GM19372 (cell line): ENCODE measurements at regions not wholly inside any gene's neighbourhood (a gene's known extent, or its start where the extent isn't known, plus 50 kb on each side); places are given as distances from the start of the nearest gene placed in this dataset.

Experiments used
- ATAC-seq: cut with Tn5 transposase; IDR thresholded peaks from one replicate; pipeline ENCODE4 v1.9.1; 2021; ENCODE audit warnings: mild to moderate bottlenecking, low read depth, moderate library complexity; ENCODE audit not compliant: unreplicated experiment

GRCh38 chr20:20888936-20889335 lies 176.5 kb upstream of the RALGAPA2 start:
- no peak for ATAC-seq

- ATAC-seq, result no peak
Observed at GRCh38 chr20:20888266-20888656, 175.8 kb upstream of the RALGAPA2 start.

- no peak for ATAC-seq
Observed at GRCh38 chr20:20887593-20888265, 175.3 kb upstream of the RALGAPA2 start.

- ATAC-seq, result no peak
Observed at GRCh38 chr20:20881808-20882207, 169.4 kb upstream of the RALGAPA2 start.

GRCh38 chr20:20877079-20877478 lies 164.6 kb upstream of the RALGAPA2 start:
- no peak for ATAC-seq

- ATAC-seq, result no peak
Observed at GRCh38 chr20:20875716-20876115, 163.3 kb upstream of the RALGAPA2 start.

GRCh38 chr20:20872428-20872827 lies 160.0 kb upstream of the RALGAPA2 start:
- ATAC-seq, result no peak

GRCh38 chr20:20869161-20869775 lies 156.8 kb upstream of the RALGAPA2 start:
- no peak for ATAC-seq

GRCh38 chr20:20864351-20865096 lies 152.1 kb upstream of the RALGAPA2 start:
- no peak for ATAC-seq

GRCh38 chr20:20860078-20860806 lies 147.8 kb upstream of the RALGAPA2 start:
- ATAC-seq, result peak; percentile 84

GRCh38 chr20:20859510-20859909 lies 147.1 kb upstream of the RALGAPA2 start:
- no peak for ATAC-seq

- ATAC-seq, result no peak
Observed at GRCh38 chr20:20856956-20857355, 144.5 kb upstream of the RALGAPA2 start.

- ATAC-seq, result no peak
Observed at GRCh38 chr20:20856306-20856705, 143.9 kb upstream of the RALGAPA2 start.

GRCh38 chr20:20851385-20851784 lies 138.9 kb upstream of the RALGAPA2 start:
- ATAC-seq, result no peak

GRCh38 chr20:20850407-20850806 lies 138.0 kb upstream of the RALGAPA2 start:
- no peak for ATAC-seq

- ATAC-seq, result no peak
Observed at GRCh38 chr20:20849161-20849560, 136.7 kb upstream of the RALGAPA2 start.

- ATAC-seq, result no peak
Observed at GRCh38 chr20:20847814-20848213, 135.4 kb upstream of the RALGAPA2 start.

- no peak for ATAC-seq
Observed at GRCh38 chr20:20843982-20844381, 131.5 kb upstream of the RALGAPA2 start.

- no peak for ATAC-seq
Observed at GRCh38 chr20:20839771-20840170, 127.3 kb upstream of the RALGAPA2 start.

GRCh38 chr20:20837574-20838021 lies 125.2 kb upstream of the RALGAPA2 start:
- no peak for ATAC-seq

- no peak for ATAC-seq
Observed at GRCh38 chr20:20836836-20837235, 124.4 kb upstream of the RALGAPA2 start.
